ENCODE measurements at regions not wholly inside any gene's neighbourhood (a gene's known extent, or its start where the extent isn't known, plus 50 kb on each side); places are given as distances from the start of the nearest gene placed in this dataset.

DNA sequence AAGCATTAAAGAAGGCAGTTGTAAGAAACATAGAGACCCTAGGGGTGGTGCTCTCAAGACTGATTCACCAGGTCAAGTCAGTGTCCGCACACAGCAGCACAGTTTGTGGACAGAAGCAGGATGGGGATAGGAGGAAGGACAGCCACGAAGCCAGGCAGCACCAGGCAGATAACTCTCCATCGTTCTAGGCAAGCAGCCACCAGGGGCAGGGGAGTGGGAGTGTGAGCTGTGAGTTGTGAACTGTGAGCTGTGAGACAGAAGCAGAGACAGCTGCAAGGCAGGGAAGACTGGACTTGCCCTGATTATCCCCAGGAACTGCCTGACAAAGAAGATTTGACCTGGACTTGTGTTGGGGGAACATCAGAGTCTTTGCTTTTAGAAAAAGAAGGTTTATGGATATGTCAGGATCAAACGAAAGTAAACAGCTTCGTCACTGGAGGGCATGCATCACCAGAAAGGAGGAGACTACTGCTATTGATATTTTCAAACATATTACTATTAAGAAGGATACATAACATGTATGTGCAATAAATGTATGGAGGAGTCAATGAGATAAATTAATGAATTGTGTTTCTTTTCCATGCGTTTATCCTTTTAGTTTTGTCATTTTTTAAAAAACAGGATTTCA, 286.1 kb downstream of the IRS2 start:
- DNase-seq = no peak

DNA sequence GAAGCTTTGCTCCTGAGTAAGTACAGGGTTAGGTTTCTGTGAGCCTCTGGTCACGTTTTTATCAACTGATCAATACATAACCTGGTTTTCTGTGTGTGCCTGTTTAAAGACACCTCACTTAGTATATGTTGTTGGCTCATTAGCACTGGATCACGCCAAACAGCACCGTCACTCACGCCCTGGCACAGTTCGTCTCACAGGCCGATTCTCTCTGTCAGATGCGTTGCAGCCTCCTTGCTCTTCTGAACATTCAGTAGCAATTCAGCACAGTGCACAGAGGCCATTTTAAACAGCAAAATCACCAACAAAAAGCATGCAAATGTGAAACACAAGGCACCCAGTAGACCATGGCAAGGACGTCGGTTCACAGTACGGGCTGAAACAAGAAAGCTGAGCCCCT, 288.5 kb downstream of the IRS2 start:
- DNase-seq = no peak

DNA sequence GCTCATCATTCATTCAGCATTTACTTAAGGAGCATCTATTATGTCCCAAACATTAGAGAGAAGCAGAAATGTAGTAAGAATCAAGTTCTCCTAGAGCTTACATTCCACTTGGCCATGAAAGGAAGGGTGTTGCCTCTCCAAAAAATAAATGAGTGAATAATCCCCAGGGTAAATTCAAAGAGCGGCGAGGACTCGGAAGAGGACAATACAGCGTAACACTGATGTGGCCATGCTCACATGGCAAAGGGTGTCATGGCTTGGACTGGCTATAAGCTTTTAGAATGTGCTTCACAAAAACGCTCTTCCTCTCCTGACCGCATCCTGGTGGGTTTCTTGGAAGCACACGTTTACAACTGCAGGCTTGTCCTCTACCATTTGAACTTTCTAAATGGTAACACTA, 290.2 kb downstream of the IRS2 start:
- DNase-seq = no peak

DNA sequence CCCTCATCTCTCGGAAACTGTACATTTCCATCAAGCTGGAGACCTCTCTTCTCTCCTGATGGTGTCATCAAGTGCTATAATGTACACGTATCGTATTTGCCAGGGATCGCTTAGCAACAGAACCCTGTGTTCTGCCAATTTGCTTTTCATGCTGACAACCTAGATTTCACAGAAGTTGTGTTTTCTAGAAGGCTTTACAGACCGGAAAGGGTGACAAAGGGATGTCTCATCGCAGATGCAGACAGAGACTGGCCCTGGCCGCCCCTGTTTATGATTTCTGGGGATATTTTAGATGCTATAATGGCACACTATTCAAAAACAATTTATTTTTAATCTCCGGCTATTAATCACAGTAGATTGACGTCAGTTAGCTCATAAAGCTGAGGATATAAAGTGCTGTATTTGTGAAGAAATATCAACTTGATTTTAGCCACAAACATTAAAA, 291.4 kb downstream of the IRS2 start:
- DNase-seq = peak; percentile 85

DNA sequence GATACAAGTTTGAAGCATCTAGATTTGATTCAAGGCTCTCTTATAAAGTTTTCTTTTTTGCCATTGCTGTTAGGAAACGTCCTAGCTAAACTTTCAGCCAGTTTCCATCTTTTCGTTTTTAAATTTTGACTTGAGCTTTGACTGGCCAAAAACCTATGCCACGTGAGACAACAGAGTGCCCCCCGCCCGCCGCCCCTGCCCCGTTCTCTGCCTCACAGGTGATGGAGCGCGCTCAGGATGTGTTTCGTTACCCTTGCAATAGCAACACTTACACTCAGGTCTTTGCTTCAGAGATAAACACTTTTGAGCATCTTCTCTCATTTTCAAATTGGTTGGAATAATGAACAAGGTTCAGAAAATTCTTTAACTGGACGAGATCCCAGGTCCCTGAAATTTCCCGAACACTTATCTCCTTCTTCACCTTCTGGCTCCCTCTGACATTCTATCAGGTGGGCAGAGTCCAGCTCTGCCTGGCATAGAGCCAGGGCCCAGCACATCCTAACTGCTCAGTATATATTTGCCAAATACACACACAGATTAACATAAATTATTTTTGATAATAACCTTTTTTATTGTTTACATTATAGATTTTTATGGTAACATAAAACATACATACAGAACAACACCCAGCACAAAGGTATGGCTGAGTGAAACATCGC, 301.1 kb downstream of the IRS2 start:
- DNase-seq = no peak

DNA sequence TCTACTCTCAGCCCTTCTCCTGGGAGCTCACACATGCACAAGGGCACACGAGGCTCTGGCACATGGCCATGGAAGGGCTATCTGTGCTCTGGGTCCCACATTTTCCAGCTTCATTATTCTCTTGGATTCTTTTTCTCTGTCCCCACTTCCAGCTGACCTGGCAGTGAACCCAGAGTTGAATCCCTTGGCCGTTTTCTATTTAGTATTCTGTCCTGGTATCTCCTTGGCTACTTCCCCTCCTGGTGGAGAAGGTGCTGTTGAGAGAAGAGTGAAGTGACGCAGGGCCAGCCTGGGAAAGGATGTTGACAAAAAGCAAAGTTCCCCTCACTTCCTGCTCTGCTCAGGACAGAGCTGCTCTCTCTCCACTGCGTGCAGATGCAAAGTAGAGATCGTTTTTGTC, 303.1 kb downstream of the IRS2 start:
- no peak for DNase-seq

DNA sequence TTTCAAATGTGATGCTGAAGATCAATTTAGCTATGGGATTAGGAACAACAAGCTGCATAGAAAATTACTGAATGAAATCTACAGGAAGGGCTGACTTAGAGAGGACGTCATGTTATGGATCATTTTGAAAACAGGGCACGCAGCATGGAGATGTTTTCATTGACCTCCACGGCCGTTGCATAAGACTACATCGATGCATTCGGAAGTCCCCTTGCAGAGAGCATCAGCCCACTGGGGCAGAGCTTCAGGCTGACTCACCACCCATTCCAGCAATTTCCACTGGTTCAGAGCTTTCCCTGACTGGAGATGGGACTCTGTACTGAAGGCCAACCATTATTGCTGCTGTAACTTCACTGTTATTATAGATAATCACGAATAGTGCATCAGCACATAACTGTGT, 305.3 kb downstream of the IRS2 start:
- no peak for DNase-seq

DNA sequence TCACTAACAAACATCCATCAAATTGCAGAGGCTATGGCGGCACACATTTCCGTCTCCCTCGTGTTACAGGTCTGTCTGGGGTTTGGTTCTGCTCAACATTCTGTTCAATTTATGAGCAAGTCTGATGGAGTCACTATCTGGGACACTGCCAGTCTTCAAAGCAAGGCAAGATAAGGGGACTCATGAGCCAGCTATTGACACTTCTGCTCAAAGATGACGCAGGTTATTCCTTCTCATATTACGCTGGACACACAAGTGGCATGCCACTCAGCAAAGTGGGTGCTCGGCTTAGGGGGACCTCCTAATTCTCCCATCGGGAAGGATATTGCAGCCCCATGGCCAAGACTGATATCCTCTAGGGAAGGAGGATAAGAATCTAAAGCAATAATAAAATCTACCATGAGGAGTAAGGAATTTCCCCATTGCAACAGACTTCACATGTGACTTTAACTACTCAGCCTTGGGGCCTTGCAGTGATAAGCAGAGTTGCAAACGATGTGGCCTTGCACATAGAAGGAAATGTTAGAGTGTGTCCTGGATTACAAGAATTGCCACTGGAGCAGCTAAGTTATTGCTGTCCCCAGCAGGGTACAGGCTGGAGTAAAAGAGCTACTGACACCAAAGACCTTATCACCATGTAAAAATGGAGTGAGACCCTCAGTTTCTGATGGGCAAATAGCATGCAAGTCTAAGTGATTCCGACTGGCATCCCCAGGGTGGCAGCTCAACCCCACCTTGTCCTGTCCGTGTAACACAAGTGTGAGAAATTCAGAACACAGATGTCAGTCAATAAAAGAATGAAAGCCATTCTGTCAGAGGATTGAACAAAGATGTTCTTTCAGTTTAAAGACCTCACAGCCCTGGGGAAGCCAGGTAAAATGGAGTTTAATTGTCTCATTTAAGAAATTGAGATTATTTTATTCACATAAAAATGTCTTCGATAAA, 306.1 kb downstream of the IRS2 start:
- DNase-seq = no peak

DNA sequence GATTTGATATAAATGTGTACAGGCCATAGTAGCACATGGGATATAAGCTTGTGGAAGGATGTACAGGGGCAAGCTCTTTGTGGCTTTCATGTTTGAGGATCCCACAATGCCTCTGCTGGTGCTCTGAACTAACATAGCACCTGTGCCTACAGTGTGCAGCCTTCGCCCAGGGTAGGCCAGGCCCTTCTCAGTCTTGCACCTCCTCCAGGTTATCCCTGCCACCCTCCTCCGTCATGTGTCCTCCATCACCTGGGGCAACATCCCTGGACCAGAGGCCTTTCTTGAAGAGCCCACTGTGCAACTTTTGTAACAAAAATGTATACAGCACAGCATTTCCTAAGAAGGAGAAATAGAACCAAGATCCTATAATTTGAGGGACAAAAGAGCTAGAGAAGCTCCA, 306.8 kb downstream of the IRS2 start:
- no peak for DNase-seq

DNA sequence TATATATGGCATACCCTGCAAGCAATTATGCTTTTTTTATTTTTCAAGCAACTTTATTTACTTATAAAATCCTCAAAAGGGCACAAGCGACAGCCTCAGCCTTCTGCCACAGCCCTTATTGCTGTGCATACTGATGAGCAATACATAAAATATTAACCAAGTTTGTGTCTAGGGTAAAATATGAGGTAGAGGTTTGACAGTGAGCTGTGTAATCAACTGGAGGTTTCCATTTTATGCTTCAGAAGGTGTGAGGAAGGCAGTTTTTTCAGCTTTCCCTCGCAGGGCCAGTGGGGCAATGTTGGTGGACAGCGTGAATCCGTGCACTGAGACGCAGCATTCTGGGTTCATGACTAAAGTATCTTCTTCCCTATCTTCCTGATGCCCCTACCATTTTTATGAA, 310.4 kb downstream of the IRS2 start:
- DNase-seq = no peak

DNA sequence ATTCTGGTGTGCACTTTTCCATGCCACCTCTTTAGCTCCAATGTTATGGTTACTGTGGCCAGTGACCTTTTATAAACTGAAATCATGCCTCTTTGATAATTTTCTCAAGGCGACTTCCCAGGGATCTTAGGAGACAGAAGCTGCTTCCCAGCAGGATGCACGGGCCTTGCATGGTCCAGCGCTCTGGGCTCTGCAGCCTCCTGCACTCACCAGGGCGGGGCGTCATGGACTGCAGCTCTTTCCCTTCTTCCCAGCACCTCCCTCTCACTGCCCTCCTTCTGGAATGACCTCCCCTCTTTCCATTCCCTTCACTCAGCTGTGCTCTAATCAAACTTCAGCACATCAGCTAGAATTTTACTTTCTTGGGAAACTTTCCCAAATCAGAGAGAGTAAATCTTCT, 318.3 kb downstream of the IRS2 start:
- no peak for DNase-seq

DNA sequence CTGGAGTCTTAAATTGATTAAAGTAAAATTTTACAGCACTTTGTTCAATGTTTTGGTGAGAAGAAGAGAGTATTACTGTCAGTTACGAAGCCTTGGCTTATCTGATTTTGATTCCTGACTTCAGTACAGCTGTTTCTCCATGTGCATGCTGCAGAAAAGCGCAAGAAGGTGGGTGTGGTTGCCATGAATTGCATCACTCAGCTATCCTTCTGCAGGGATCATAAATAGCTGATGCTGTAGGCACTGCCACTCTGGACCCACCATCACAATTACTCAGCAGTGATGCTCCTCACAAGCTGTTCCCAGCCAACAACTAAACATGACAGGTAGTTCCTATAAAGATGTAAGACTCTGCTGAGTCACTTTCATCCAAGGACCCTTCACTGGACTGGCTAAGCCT, 321.2 kb downstream of the IRS2 start:
- DNase-seq = no peak

DNA sequence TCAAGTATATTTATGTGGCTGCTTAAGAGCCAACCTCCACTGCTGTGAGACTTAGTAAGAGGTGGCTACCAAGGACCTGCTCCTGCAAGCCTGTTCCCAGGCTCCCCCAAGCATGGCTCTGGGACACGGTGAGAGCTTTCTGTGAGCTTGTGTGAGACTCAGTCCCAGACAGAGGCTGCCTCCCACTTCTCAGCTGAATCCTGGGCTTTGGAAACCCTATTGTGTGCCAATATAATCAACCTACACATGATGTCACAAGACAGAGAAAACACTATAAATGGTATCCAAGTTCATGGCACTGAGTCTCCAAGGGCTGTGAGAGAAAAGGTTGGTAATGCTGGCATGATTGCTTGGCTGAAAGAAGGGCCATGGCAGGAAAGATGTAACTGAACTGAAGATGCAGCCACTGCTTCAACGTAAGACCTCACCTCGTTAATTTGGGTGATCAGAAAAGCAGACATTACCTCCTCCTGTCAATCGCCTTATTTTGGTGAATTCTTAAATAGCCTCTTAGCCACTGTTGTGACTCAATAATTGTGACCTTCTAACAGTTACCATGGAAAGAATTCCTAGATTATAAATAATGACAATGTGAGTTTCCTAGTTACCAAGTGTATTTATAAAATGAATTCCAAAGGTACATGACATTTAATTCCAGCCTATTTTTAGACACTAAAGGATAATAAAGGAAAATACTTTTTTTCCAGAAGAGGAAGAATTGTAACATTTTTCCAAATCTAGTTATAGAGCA, 332.0 kb downstream of the IRS2 start:
- DNase-seq = no peak

DNA sequence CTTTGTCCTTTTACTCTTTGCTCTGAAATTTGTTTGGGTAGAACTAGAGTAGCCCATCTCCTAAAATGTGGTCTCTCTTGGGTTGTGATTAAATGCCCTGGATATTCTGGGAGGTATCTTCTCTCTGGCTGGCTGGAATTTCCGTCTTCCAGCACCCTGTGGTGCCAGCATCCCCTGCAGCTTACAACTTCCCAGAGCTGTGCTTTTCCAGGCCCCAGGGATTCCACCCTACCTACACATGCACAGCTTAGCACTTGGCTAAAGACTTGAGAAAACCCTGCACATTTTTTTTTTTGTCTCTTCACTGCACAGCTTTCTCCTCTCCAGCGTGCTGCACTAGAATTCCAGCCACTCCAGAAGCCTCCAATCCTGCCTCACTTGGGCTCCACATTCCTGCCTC, 334.7 kb downstream of the IRS2 start:
- DNase-seq = no peak

DNA sequence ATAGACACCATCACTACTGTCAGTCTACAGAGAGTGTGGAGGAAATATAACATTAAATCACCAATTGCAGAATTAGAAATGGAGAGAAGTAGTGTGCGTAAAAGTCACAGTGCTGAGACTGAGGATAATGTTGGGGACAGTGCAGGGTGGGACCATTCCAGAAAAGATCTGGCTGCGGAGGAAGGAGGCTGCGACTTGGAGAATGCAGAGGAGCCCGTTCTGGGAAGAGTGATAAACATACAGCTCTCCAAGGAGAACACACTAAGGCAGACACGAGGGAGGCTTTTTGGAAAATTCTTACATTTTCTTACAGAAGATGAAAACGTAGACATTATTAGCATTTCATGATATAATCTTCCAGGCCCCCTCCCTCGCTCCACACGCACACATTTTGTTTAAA, 337.8 kb downstream of the IRS2 start:
- DNase-seq = no peak

DNA sequence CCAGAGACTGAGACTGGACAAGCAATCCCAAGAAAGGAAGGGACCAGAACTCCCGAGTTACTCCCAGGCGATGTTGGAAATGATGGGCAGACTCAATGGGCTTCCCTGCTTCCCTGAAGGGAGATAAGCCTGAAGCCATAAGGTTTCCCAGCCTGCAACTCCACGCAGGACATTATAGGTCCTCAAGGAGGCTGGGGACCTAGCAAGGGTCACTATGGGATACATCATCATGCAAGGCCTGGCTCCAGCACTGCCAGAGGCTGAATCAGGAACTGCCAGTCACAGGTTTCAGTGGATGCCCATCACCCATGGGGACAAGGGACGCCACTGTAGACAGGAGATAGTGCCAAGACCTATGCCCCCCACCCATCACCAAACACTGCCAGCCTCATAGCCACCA, 338.7 kb downstream of the IRS2 start:
- DNase-seq = no peak

DNA sequence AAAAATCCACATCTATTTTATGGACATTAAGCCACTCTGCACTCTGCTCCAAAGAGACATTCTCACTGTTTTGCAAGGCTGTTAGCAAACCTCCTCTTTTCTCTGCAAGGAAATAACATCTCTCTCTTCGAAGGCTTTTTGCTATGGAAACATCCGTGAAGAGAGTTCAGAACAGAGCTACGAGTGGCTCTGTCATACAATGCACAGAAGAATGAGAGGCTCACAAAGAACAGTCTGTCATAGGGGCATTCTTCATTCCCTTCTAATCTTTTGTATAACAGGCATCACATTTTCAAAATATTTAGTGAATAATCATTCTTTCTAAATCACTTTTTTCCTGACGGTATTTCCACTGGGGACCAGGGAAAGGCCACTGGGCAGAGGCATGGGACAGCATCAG, 346.1 kb downstream of the IRS2 start:
- DNase-seq = no peak

DNA sequence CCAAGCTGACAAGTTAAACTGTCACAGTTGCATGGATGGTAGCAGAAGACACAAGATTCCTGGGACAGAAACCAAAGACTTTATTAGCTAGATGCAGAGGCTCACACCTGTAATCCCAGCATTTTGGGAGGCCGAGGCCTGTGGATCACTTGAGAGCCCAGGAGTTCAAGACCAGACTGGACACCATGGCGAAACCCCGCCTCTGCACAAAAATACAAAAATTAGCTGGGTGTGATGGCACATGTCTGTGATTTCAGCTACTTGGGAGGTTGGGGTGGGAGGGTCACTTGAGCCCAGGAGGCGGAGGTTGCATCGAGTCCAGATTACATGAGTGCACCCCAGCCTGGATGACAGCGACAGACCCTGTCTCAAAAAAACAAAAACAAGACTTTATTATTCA, 346.6 kb downstream of the IRS2 start:
- no peak for DNase-seq

DNA sequence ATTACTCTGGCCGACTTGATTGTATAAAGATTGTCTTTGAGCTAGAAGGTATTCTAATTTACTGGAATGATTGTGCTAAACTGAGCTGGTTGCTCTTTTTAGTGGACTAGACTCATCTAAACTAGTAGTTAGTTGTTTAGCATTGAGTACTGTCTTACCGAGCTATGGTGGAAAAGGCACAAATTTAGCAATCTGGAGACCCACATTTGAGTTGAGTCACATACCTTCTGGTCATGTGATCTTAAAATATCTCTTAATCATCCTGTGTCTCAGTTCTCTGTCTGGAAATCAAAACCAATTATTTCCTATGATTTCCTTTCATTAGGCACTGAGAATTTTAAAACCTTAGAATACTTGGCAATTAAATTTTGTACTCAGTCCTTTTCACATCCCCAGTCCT, 349.5 kb downstream of the IRS2 start:
- DNase-seq = no peak

DNA sequence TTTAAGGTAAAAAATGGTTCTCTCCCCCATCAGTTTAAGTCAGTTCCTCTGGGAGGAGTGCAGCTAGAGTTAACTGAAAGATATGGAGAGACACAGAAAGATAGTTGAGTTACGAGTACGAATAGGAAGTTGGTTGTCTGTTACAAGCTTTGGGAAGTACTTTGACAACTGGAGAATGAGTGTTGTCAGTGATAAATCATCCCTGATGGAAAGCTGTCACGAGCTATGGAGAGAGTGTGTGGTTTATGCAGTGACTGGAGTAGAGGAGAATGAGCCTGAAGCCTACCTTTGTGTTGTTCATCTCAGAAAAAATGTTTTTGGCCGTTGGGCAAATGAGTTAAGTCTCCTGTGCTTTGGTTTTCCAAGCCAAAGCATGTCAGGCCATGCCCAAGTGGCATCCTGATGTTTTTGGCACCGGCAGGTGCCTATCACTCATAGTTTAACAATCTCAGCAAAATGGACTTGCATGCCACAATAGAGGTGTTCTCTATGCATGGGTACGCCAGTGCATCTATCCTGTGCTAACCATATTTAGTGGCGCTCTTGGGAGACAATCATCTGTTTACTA, 350.2 kb downstream of the IRS2 start:
- DNase-seq = no peak

DNA sequence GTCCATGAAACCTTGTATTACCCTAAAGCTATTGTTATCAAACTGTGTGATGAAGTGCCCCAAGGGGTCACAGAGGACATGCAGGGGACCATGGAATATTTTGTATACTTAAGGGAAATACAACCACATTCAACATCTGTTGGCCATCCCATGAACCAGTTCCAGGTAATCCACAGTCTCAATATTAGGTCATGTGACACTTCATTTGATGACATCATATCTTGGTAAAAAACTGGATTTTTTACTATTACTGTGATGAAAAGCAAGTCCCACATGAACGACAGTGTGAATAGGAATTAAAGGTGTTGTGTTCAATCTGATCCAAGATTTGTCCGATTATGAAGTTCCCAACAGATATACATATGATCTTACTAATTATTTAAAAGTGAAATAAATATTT, 355.2 kb downstream of the IRS2 start:
- DNase-seq = no peak

DNA sequence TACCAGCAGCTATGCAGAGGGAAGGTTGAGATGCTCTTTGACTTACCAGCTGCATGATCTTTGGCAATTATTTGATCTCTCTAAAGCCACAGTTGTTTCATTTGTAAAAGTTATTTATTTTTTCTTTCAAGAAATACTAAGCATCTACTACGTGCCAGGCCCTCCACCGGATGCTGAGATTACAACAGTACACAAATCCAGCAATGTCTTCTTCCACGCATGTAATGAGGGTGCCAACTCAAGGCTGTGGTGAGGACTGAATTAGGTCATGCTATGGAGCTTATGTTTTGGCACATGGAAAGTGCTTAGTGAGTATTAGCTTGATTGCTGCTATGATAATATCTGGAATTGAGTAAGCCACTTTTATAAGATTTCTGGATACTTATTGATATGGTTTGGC, 358.2 kb downstream of the IRS2 start:
- DNase-seq = no peak

DNA sequence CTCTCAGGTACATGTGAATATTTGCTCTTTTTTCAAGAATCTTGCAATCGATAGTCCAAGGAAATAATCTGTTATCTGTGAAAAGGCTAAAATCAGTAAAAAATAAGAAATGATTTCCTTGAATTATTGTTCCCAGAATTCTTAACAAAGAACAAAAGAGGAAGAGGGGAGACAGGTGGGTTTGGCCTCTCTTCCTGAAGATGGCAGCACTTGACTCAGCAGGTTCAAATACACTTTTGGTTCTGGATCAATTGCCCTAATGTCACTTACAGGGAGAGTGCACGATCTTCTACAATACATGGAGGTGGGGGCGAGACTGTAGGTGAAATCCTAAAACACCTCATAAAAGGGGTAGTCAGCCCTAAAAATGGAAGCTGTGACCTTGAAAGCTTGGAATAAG, 358.7 kb downstream of the IRS2 start:
- DNase-seq = no peak

Data from DMS153 (cell line).